ENCODE measurements at regions not wholly inside any gene's neighbourhood (a gene's known extent, or its start where the extent isn't known, plus 50 kb on each side); places are given as distances from the start of the nearest gene placed in this dataset.

- DNase-seq (ENCODE audit: insufficient read length) (no peak), FAIRE-seq (no peak)
- TF ChIP-seq POLR2AphosphoS5 (IDR thresholded peaks at IDR 0.05; ENCODE audit: low read depth, low read length) (no peak), TAF1 (IDR thresholded peaks at IDR 0.05; ENCODE audit: borderline replicate concordance, low read depth, low read length) (no peak), POLR2A (IDR thresholded peaks at IDR 0.05; ENCODE audit: low read depth, low read length) (no peak)
Measured at GRCh38 chr10:4111643-4112042, 326.6 kb upstream of the KLF6 start.

GRCh38 chr10:4109469-4109868 is 324.5 kb upstream of the KLF6 start:
- FAIRE-seq, result no peak
- no peak for DNase-seq (ENCODE audit: insufficient read length)
- no peak for TF ChIP-seq TAF1 (IDR thresholded peaks at IDR 0.05; ENCODE audit: borderline replicate concordance, low read depth, low read length)
- TF ChIP-seq POLR2A (IDR thresholded peaks at IDR 0.05; ENCODE audit: low read depth, low read length), result no peak
- TF ChIP-seq POLR2AphosphoS5 (IDR thresholded peaks at IDR 0.05; ENCODE audit: low read depth, low read length), result no peak

GRCh38 chr10:4108693-4109092 is 323.7 kb upstream of the KLF6 start:
- TF ChIP-seq TAF1 (IDR thresholded peaks at IDR 0.05; ENCODE audit: borderline replicate concordance, low read depth, low read length) (no peak), POLR2A (IDR thresholded peaks at IDR 0.05; ENCODE audit: low read depth, low read length) (no peak), POLR2AphosphoS5 (IDR thresholded peaks at IDR 0.05; ENCODE audit: low read depth, low read length) (no peak)
- no peak for FAIRE-seq
- DNase-seq (ENCODE audit: insufficient read length), result no peak

GRCh38 chr10:4107285-4107851 is 322.4 kb upstream of the KLF6 start:
- FAIRE-seq (no peak), DNase-seq (ENCODE audit: insufficient read length) (no peak)
- no peak for TF ChIP-seq POLR2AphosphoS5 (IDR thresholded peaks at IDR 0.05; ENCODE audit: low read depth, low read length)
- TF ChIP-seq POLR2A (IDR thresholded peaks at IDR 0.05; ENCODE audit: low read depth, low read length), result no peak
- TF ChIP-seq TAF1 (IDR thresholded peaks at IDR 0.05; ENCODE audit: borderline replicate concordance, low read depth, low read length), result no peak

GRCh38 chr10:4103603-4104002 is 318.6 kb upstream of the KLF6 start:
- FAIRE-seq (no peak), DNase-seq (ENCODE audit: insufficient read length) (no peak)
- TF ChIP-seq TAF1 (IDR thresholded peaks at IDR 0.05; ENCODE audit: borderline replicate concordance, low read depth, low read length) (no peak), POLR2AphosphoS5 (IDR thresholded peaks at IDR 0.05; ENCODE audit: low read depth, low read length) (no peak), POLR2A (IDR thresholded peaks at IDR 0.05; ENCODE audit: low read depth, low read length) (no peak)

- DNase-seq (ENCODE audit: insufficient read length) (no peak), FAIRE-seq (no peak)
- no peak for TF ChIP-seq POLR2A (IDR thresholded peaks at IDR 0.05; ENCODE audit: low read depth, low read length)
- no peak for TF ChIP-seq TAF1 (IDR thresholded peaks at IDR 0.05; ENCODE audit: borderline replicate concordance, low read depth, low read length)
- no peak for TF ChIP-seq POLR2AphosphoS5 (IDR thresholded peaks at IDR 0.05; ENCODE audit: low read depth, low read length)
Measured at GRCh38 chr10:4102802-4103344, 317.9 kb upstream of the KLF6 start.

GRCh38 chr10:4101918-4102654 is 317.1 kb upstream of the KLF6 start:
- TF ChIP-seq POLR2AphosphoS5 (IDR thresholded peaks at IDR 0.05; ENCODE audit: low read depth, low read length) (no peak), POLR2A (IDR thresholded peaks at IDR 0.05; ENCODE audit: low read depth, low read length) (no peak)
- peak; percentile 74 for FAIRE-seq

GRCh38 chr10:4100380-4100779 is 315.4 kb upstream of the KLF6 start:
- TF ChIP-seq POLR2A (IDR thresholded peaks at IDR 0.05; ENCODE audit: low read depth, low read length) (no peak), TAF1 (IDR thresholded peaks at IDR 0.05; ENCODE audit: borderline replicate concordance, low read depth, low read length) (no peak), POLR2AphosphoS5 (IDR thresholded peaks at IDR 0.05; ENCODE audit: low read depth, low read length) (no peak)
- DNase-seq (ENCODE audit: insufficient read length) (no peak), FAIRE-seq (no peak)

More at GRCh38 chr10:4101918-4102654, 317.1 kb upstream of the KLF6 start:
- DNase-seq (ENCODE audit: insufficient read length), result no peak

GRCh38 chr10:4099202-4099601 is 314.2 kb upstream of the KLF6 start:
- no peak for FAIRE-seq
- DNase-seq (ENCODE audit: insufficient read length), result no peak
- TF ChIP-seq POLR2AphosphoS5 (IDR thresholded peaks at IDR 0.05; ENCODE audit: low read depth, low read length), result no peak
- no peak for TF ChIP-seq TAF1 (IDR thresholded peaks at IDR 0.05; ENCODE audit: borderline replicate concordance, low read depth, low read length)
- no peak for TF ChIP-seq POLR2A (IDR thresholded peaks at IDR 0.05; ENCODE audit: low read depth, low read length)

- no peak for FAIRE-seq
- no peak for DNase-seq (ENCODE audit: insufficient read length)
- TF ChIP-seq TAF1 (IDR thresholded peaks at IDR 0.05; ENCODE audit: borderline replicate concordance, low read depth, low read length), result no peak
- TF ChIP-seq POLR2A (IDR thresholded peaks at IDR 0.05; ENCODE audit: low read depth, low read length), result no peak
- TF ChIP-seq POLR2AphosphoS5 (IDR thresholded peaks at IDR 0.05; ENCODE audit: low read depth, low read length), result no peak
Measured at GRCh38 chr10:4095166-4095917, 310.3 kb upstream of the KLF6 start.

GRCh38 chr10:4094751-4095150 is 309.7 kb upstream of the KLF6 start:
- TF ChIP-seq TAF1 (IDR thresholded peaks at IDR 0.05; ENCODE audit: borderline replicate concordance, low read depth, low read length), result no peak
- no peak for TF ChIP-seq POLR2AphosphoS5 (IDR thresholded peaks at IDR 0.05; ENCODE audit: low read depth, low read length)
- TF ChIP-seq POLR2A (IDR thresholded peaks at IDR 0.05; ENCODE audit: low read depth, low read length), result no peak
- FAIRE-seq (no peak), DNase-seq (ENCODE audit: insufficient read length) (no peak)

Measured in GM12892 (cell line).